GM18868 (cell line): ENCODE measurements at regions not wholly inside any gene's neighbourhood (a gene's known extent, or its start where the extent isn't known, plus 50 kb on each side); places are given as distances from the start of the nearest gene placed in this dataset.
"Not testable (repeated sequence)": the region's sequence is repeated elsewhere in the genome, so short reads cannot be mapped to it uniquely, and the experiment has no call there.

Source experiments
- ATAC-seq: cut with Tn5 transposase; IDR thresholded peaks from one replicate; pipeline ENCODE4 v1.9.1; 2021; ENCODE audit warnings: mild to moderate bottlenecking, moderate library complexity; ENCODE audit not compliant: unreplicated experiment

- no peak for ATAC-seq
These were observed 370.6 kb upstream of the LRRC3B start for GRCh38 chr3:26252001-26252400.

GRCh38 chr3:26256224-26256623, 366.3 kb upstream of the LRRC3B start:
- no peak for ATAC-seq

GRCh38 chr3:26259176-26259575, 363.4 kb upstream of the LRRC3B start:
- no peak for ATAC-seq

- ATAC-seq, result no peak
These were observed 362.4 kb upstream of the LRRC3B start for GRCh38 chr3:26260139-26260538.

- ATAC-seq, result no peak
These were observed 357.9 kb upstream of the LRRC3B start for GRCh38 chr3:26264708-26265107.

- ATAC-seq, result no peak
These were observed 350.7 kb upstream of the LRRC3B start for GRCh38 chr3:26271848-26272247.

GRCh38 chr3:26273196-26273595, 349.4 kb upstream of the LRRC3B start:
- ATAC-seq, result no peak

GRCh38 chr3:26279091-26279490, 343.5 kb upstream of the LRRC3B start:
- no peak for ATAC-seq

GRCh38 chr3:26280517-26280916, 342.1 kb upstream of the LRRC3B start:
- no peak for ATAC-seq

- ATAC-seq, result no peak
These were observed 341.1 kb upstream of the LRRC3B start for GRCh38 chr3:26281284-26281985.

GRCh38 chr3:26284503-26284902, 338.1 kb upstream of the LRRC3B start:
- not testable (repeated sequence) for ATAC-seq

GRCh38 chr3:26291840-26292239, 330.7 kb upstream of the LRRC3B start:
- ATAC-seq, result no peak

GRCh38 chr3:26292780-26293179, 329.8 kb upstream of the LRRC3B start:
- no peak for ATAC-seq

GRCh38 chr3:26293329-26293844, 329.2 kb upstream of the LRRC3B start:
- ATAC-seq, result no peak

- ATAC-seq, result no peak
These were observed 315.4 kb upstream of the LRRC3B start for GRCh38 chr3:26307192-26307591.

- ATAC-seq, result no peak
These were observed 314.8 kb upstream of the LRRC3B start for GRCh38 chr3:26307787-26308186.

- no peak for ATAC-seq
These were observed 314.1 kb upstream of the LRRC3B start for GRCh38 chr3:26308454-26308853.

GRCh38 chr3:26309536-26309935, 313.0 kb upstream of the LRRC3B start:
- ATAC-seq, result not testable (repeated sequence)

GRCh38 chr3:26312816-26313215, 309.8 kb upstream of the LRRC3B start:
- ATAC-seq, result no peak

GRCh38 chr3:26316472-26316871, 306.1 kb upstream of the LRRC3B start:
- ATAC-seq, result no peak

GRCh38 chr3:26323741-26324140, 298.8 kb upstream of the LRRC3B start:
- ATAC-seq, result not testable (repeated sequence)

GRCh38 chr3:26340001-26340400, 282.6 kb upstream of the LRRC3B start:
- no peak for ATAC-seq

- ATAC-seq, result no peak
These were observed 278.9 kb upstream of the LRRC3B start for GRCh38 chr3:26343647-26344046.
